Astrocyte (in vitro differentiated cells and primary cell): ENCODE measurements at regions not wholly inside any gene's neighbourhood (a gene's known extent, or its start where the extent isn't known, plus 50 kb on each side); places are given as distances from the start of the nearest gene placed in this dataset.

Experiments
- CTCF ChIP-seq: IDR thresholded peaks from 2 replicates; pipeline ENCODE4 v1.5.1; 2011; ENCODE audit warnings: low read depth, mild to moderate bottlenecking, inconsistent platforms, low read length, moderate library complexity; ENCODE audit not compliant: insufficient read depth
- EZH2 ChIP-seq: IDR thresholded peaks from 2 replicates; pipeline ENCODE4 v1.6.1; 2012; ENCODE audit warnings: mild to moderate bottlenecking, low read length, inconsistent platforms; ENCODE audit not compliant: insufficient read depth

DNA sequence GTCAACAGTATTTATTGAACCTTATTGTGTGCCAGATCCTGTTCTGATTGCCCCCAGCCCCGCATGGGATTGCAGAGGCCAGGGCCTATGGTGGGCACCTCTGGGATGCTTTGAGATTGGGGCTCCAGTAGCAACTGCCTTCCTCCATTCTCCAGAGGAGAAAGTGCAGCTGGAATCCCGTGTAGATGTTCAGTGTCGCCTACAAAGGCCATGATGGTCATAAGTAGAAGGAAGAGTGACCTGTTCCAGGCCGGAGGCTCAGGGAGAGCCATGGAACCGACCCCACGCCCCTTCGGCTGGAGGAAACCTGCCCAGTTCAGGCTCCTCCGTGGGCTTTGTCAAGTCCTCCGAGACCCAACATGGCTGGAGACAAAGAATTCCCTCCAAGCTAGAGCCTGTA lies 287.5 kb downstream of the FBXW7 start:
- TF ChIP-seq CTCF: no peak
- no peak for TF ChIP-seq EZH2
